A673 (cell line): ENCODE measurements at regions not wholly inside any gene's neighbourhood (a gene's known extent, or its start where the extent isn't known, plus 50 kb on each side); places are given as distances from the start of the nearest gene placed in this dataset.

Experiments
- BruUV-seq: library from RNA; stranded (reverse); fragments of 400-500 nt; replicated peaks from 2 replicates; lab custom pipeline; 2021; lab: Mats Ljungman, UMichigan
- CTCF ChIA-PET: fragments of 300-600 bp; sonication (Branson Sonifier 250); formaldehyde crosslinking; loops from one replicate; lab custom pipeline; 2022; ENCODE audit warnings: antibody characterized with exemption; lab: Charles Lee
- POLR2A ChIA-PET: fragments of 300-600 bp; sonication (Branson Sonifier 250); formaldehyde crosslinking; loops from one replicate; lab custom pipeline; 2022; ENCODE audit warnings: antibody characterized with exemption; ENCODE audit not compliant: low non-redundant PET; lab: Charles Lee
- DNase-seq: peaks from one replicate; pipeline ENCODE4 v3.0.0-alpha.2; 2015; ENCODE audit warnings: low spot score
- H3K27ac ChIP-seq: fragments of 200-600 bp; sonication (generic); 2 replicates; pipeline ENCODE4 v1.5.1; 2016; ENCODE audit warnings: mixed run types, low read depth, mild to moderate bottlenecking, mixed read lengths, antibody characterized with exemption, low read length; ENCODE audit not compliant: poor library complexity, severe bottlenecking
- H3K27me3 ChIP-seq: fragments of 200-600 bp; sonication (generic); replicated peaks from 2 replicates; pipeline ENCODE4 v1.6.1; 2017; ENCODE audit warnings: mixed run types, low read depth, mild to moderate bottlenecking, mixed read lengths, antibody characterized with exemption, low read length; ENCODE audit not compliant: insufficient read depth, poor library complexity
- H3K36me3 ChIP-seq: fragments of 200-600 bp; sonication (generic); 2 replicates; pipeline ENCODE4 v1.6.1; 2016; ENCODE audit warnings: mixed run types, mild to moderate bottlenecking, mixed read lengths, antibody characterized with exemption, low read length; ENCODE audit not compliant: insufficient read depth, poor library complexity, severe bottlenecking
- H3K4me1 ChIP-seq: fragments of 200-600 bp; sonication (generic); 2 replicates; pipeline ENCODE4 v1.6.1; 2017; ENCODE audit warnings: mixed run types, mild to moderate bottlenecking, mixed read lengths, antibody characterized with exemption, low read length; ENCODE audit not compliant: insufficient read depth, poor library complexity, severe bottlenecking
- H3K4me3 ChIP-seq: fragments of 200-600 bp; sonication (generic); 2 replicates; pipeline ENCODE4 v1.5.1; 2016; ENCODE audit warnings: low read depth, mixed run types, mild to moderate bottlenecking, mixed read lengths, low read length; ENCODE audit not compliant: poor library complexity, severe bottlenecking
- H3K9me3 ChIP-seq: fragments of 200-600 bp; sonication (generic); 2 replicates; pipeline ENCODE4 v1.6.1; 2016; ENCODE audit warnings: mixed run types, low read depth, mild to moderate bottlenecking, mixed read lengths, antibody characterized with exemption, low read length; ENCODE audit not compliant: poor library complexity, severe bottlenecking
- CTCF ChIP-seq: fragments of 300-800, 200-600 bp; sonication (generic); conservative IDR thresholded peaks from 2 replicates; pipeline ENCODE4 v1.5.1; 2017; ENCODE audit warnings: low read depth, mild to moderate bottlenecking, antibody characterized with exemption, low read length, moderate library complexity, mixed read lengths
- EZH2 ChIP-seq: fragments of 200-600 bp; sonication (generic); IDR thresholded peaks from 2 replicates; pipeline ENCODE4 v1.6.1; 2017; ENCODE audit warnings: borderline replicate concordance, low read depth, mild to moderate bottlenecking, mixed read lengths, antibody characterized with exemption, low read length; ENCODE audit not compliant: poor library complexity, severe bottlenecking
- intact Hi-C: fragments of 100-400 bp; cut with micrococcal nuclease; formaldehyde crosslinking; loops from one replicate; pipeline ENCODE4 v1.10.0; 2022; ENCODE audit not compliant: unreplicated experiment

GRCh38 chr18:34551824-34552223 is 158.3 kb upstream of the DTNA start:
- ChIA-PET CTCF (no interaction called here), POLR2A (no interaction called here)
- DNase-seq = no peak
- no TSS peak for BruUV-seq
- TF ChIP-seq CTCF = no peak
- no peak for TF ChIP-seq EZH2
- Histone ChIP-seq H3K27ac (no peak overlapping the region), H3K36me3 (no peaks in the 10 kb centered on the region), H3K27me3 (peaks cover 4% of the 10 kb centered on the region), H3K4me3 (no peak overlapping the region), H3K4me1 (no peaks in the 10 kb centered on the region), H3K9me3 (no peaks in the 10 kb centered on the region)
- intact Hi-C loops = no loop called here

GRCh38 chr18:34562252-34562870 is 147.7 kb upstream of the DTNA start:
- no peaks in the 10 kb centered on the region for H3K36me3 ChIP-seq
- intact Hi-C loops = no loop called here
- H3K9me3 ChIP-seq = no peaks in the 10 kb centered on the region
- ChIA-PET POLR2A (no interaction called here), CTCF (no interaction called here)
- TF ChIP-seq CTCF (no peak), EZH2 (no peak)
- no peak overlapping the region for H3K4me3 ChIP-seq
- H3K27ac ChIP-seq = no peak overlapping the region
- no peak for DNase-seq
- no TSS peak for BruUV-seq
- H3K27me3 ChIP-seq = no peaks in the 10 kb centered on the region
- H3K4me1 ChIP-seq = peaks cover 27% of the 10 kb centered on the region

GRCh38 chr18:34567857-34568256 is 142.2 kb upstream of the DTNA start:
- Histone ChIP-seq H3K27me3 (no peaks in the 10 kb centered on the region), H3K4me3 (no peak overlapping the region), H3K9me3 (no peaks in the 10 kb centered on the region), H3K36me3 (no peaks in the 10 kb centered on the region), H3K4me1 (no peaks in the 10 kb centered on the region), H3K27ac (no peak overlapping the region)
- TF ChIP-seq EZH2 (no peak), CTCF (no peak)
- intact Hi-C loops = no loop called here
- CTCF ChIA-PET = no interaction called here
- BruUV-seq = no TSS peak
- POLR2A ChIA-PET = no interaction called here
- no peak for DNase-seq
